NCI-H748 treated with DMSO at 0.1 percent for 48 hours (cell line): ENCODE measurements at regions not wholly inside any gene's neighbourhood (a gene's known extent, or its start where the extent isn't known, plus 50 kb on each side); places are given as distances from the start of the nearest gene placed in this dataset.

Experiments
- DNase-seq: peaks from one replicate; lab custom pipeline; 2025; lab: John Stamatoyannopoulos, UW

DNA sequence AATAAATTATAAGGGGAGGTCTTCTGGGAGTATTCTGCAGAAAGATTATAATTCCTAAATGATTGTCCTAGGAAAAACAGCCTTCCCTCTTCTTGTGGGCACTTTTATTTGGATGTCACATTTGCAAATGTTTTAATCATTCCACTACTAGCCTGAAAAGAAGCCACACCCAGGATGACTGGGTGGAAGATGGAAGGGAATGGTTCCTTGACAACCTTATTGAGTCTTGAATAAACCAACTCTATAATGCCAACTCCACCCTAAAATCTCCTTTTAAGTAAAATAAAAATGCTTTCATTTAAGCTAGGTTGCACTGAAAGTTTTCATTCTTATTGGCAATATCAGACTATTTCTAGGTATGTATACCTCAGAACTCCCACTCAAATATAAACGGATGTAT lies 494.6 kb downstream of the RFC3 start:
- no peak for DNase-seq

DNA sequence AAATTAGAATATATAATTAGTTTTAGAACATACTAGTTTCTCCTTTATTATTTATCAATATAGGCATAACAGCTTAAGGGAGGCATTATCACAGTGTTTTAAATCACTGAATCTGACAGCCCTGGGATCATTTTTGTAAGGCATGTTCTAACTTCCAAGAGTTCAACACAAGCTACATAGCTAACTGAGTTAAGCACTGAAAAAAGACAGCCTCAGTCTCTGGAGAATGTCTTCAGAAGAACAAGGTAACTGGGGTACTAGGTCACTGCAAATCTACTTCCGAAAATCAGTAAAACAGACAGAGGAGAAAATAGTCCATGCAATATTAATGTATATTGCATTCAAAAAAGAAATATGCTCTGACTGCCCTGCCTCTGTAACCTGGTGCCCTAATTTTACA lies 502.1 kb downstream of the RFC3 start:
- no peak for DNase-seq

GRCh38 chr13:34322014-34322742 lies 504.2 kb downstream of the RFC3 start:
- DNase-seq, result no peak

GRCh38 chr13:34322743-34323074 lies 504.8 kb downstream of the RFC3 start:
- no peak for DNase-seq

DNA sequence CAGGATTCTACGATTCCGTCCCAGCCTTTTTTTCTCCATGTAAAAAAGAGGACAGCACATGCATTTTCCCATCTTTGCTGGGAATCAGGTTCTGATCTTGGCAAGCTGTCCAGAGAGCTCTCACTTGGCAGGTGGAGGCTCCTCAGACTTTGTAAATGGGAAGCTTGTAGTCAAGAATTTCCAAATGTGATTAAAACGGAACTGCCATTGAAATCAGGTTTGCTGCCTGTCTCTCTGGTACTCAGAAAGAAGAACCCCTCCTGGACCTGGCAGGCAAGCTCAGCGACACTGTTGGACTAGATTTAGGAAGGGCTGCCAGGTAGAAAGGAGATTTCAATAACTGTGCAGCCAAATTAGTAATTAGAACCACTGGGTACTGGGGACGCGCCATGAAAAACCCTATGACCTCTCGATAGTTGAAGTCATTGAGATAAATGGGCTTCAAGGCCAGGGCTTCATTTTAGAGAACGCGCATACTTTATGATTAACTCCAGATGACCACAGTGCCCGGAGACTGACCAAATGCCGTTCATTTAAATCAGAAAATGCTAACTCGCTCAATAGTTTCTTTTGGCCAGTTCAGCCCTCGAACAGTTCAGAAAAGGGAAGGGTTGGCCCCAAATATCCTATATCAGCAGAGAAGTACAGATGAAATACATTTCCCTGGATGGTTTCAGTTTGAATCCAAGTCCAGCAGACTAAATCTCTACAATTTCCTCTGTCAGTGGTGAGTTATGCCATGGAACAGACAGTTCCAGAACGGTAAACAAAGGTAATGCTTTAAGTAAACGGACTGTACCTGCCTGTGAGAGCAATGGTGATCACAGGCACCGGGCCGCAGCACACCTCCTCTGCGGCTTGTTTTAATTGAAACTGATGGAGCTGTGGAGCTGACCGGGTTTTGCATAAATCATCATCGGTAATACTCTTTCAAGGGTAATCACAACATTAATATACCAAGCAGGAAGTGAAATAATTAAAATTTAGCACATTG lies 517.4 kb downstream of the RFC3 start:
- DNase-seq, result peak; percentile 29

DNA sequence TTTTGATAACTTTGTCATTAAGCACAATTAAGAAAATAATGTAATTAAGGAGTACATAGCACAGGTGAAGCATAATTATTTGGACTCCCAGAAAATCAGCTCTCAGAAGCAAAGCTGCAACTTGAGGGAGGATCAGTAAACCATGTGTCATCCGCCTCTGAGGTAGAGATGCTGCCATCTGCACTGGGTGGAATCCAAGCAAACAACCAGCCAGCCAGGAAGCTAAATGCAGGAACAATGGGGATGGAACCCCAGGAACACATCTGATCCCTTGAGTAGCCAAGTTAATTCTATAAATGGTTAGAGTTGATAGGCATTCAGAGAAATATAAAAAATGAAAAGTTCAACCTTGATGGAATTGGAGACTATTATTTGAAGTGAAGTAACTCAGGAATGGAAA lies 520.2 kb downstream of the RFC3 start:
- no peak for DNase-seq

DNA sequence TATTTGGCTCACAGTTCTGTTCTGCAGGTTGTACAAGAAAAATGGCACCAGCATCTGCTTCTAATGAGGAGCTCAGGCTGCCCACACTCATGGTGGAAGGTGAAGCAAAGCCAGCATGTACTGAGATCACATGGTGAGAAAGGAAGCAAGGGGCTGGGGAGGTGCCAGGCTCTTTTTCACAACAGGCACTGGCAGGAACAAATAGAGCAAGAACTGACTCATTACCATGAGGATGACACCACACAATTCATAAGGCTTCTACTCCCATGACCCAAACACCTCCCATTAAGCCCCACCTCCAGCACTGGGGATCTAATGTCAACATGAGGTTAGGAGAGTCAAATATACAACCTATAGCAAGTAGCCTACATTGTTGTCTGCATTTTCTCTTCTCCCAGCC lies 522.6 kb downstream of the RFC3 start:
- DNase-seq, result no peak

DNA sequence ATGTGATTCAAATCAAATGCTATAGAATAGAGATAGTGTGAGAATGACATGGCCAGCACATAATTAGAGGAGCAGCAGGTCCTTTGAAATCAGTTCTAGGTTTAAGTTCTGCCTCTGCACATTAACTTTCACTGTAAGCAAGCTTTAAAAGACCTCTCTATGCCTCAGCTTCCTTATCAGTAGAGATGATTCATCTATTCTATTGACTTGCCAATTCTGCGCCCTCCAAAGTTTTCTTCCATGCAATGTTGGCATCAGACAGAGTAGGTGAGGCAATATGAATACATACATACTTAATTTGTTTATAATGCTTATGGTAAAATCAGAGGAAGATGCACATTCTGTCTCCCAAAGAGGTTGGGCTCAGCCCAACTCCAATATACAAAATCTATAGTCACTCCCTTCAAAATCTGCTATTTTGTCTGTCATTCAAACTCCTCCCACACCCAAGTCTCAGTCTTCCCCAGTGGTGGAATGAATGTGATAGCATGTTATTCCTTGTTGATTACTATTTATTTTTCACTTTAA lies 525.5 kb downstream of the RFC3 start:
- DNase-seq, result no peak

DNA sequence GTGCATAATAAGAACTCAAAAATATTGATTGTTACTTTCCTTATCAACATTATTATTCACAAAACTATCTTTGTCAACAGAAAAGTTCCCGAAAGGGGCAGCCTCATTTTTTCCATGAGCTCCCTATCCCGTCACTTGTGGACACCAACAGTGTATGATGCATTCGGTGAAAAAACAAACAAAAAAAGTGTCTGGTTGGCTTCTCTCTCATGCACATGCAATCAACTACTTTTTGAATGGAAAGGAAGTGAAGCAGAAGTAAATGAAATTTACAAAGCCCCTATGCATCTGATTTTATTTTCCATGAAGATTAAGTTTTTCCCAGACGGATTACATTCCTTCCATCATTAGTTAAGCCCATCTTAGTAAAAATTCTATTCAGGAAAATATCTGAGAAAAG lies 526.9 kb downstream of the RFC3 start:
- DNase-seq, result no peak

GRCh38 chr13:34345258-34345965 lies 527.5 kb downstream of the RFC3 start:
- DNase-seq, result peak; percentile 68

DNA sequence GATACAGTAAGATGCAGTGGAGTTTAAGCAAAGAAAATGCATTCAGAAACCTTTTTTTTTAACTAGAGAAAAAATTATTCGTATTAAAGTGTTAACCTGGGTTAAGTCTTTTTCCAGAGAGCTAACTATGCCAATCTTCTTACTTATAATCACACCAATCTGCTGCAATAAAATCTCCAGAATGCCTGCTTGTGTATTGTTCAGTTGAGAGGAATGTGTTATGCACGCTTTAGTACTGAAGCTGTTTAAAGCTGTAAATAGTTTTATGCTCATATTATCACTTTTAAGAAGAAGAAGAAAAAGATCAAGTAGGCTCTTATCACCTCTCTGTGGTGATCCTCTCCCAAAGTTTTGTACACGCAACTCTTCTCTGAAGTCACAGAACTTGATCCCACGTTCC lies 528.7 kb downstream of the RFC3 start:
- no peak for DNase-seq

- peak; percentile 95 for DNase-seq
Measured at GRCh38 chr13:34347784-34348573, 530.0 kb downstream of the RFC3 start.

DNA sequence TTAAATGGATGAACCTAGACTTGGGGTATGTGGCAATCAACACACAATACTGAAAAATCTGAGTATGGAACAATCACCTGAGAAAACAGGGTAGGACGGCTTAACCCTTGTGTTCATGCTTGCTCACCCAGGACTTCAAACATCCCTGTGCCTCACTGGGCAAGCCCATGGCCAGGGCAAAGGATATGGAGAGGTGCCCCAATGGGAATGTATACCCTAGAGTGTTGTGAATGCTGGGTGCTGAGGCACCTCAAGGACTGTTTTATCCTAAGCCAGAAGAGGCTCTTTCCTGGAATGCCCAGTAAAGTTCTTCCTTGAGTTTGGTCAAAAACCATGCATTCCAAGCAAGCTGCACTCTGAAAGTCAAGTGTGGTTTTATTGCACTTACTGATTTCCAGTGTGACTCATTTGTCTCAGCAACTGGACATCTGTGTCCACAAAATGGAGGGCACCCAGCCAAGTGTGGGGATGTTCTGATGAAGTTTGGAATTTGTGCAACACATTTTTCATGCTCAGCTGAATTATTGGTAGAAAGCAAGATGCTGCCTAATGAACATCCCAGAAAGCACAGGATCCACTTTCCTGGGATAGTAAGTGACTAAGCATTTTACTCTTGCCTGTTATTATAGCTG lies 531.3 kb downstream of the RFC3 start:
- no peak for DNase-seq

- DNase-seq, result no peak
Measured at GRCh38 chr13:34350671-34351070, 532.7 kb downstream of the RFC3 start.

- DNase-seq, result no peak
Measured at GRCh38 chr13:34351134-34351533, 533.2 kb downstream of the RFC3 start.

DNA sequence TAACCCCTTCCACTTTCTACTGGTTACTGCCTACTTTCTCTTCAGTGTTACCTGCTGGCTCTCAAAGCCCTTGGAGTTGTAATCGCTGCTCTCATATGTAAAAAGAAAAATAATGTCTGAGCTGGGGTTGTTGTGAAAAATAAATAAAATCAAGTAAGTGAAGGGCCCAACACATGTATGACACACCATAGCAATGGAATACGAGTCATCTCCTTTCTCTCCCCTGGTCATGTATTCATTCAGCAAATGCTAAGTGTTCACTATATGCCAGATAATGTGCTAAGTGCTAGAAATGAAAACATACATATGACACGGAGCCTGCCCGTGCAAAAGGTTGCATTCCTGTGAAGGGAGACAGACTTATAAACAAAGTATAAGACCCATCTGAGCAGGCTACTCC lies 535.0 kb downstream of the RFC3 start:
- no peak for DNase-seq

DNA sequence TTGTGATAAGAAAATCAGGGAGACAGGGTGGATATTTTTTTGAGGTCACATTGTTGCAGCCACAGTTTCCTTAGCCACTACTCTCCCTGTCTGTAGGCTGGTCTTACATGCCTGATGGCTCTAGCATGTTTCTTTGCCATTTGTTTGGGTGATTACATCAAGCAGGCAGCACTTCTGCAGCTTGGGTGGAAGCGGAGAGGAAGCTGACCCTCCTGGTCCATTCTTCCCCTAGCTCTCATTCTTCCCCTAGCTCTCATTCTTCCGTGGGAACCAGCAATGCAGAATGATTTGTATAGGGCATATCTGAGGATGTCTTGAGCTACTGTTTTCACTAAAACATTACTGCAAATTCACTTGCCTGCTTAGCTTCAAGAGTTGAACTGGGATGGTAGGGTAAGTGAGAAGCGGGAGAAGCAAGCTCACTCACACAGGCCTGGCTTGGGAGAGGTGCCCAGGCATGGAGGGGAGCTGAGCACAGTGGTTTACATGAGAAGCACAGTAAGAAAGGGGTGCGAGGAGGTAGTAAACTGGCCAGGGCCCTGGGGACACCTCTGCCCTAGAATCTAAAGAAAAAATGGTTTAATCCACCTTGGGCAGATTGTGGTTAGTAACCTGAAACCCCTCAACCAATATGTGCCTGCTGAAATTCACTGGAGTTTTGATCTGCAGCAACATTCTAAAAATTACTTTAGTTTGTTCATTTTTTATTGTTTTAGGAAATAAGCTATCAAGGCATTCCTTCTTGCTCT lies 538.9 kb downstream of the RFC3 start:
- DNase-seq, result no peak

- DNase-seq, result no peak
Measured at GRCh38 chr13:34357435-34358232, 539.7 kb downstream of the RFC3 start.

DNA sequence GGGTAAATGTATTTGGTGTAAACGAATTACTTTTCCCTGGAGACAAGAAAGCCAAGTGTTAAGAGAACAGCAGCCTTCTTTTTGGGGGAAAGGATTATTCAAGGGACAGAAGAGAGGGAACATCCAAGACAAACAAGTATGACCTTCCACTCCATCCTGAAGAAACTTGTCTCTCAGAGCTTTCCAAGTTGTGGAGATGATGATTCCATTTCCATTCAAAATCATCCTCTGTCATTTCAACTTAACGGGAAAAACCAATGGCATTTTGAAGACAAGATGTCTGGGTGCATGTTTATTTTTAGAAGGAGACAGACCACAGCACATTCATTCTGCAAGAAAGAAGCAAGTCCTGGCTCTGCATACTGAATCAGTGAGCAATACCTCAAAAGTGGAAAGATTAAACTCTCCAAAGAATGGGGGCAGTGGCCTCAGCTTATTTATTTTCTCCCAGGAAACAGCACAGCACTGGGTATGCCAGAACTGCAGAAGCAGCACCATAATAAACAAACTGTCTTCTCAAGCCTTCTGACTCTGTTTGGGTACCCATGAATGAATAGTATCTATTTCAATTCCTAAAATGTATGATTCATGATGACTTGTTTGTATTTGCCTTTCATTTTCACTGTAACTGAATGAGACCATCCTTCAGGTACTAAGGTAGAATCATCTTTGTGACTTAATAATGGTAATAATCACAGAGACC lies 541.0 kb downstream of the RFC3 start:
- DNase-seq, result no peak
